Bronchial epithelial cell (primary cell): ENCODE measurements at regions not wholly inside any gene's neighbourhood (a gene's known extent, or its start where the extent isn't known, plus 50 kb on each side); places are given as distances from the start of the nearest gene placed in this dataset.

Experiments used
- DNase-seq: peaks from one replicate; pipeline ENCODE4 v3.0.0-alpha.2; 2010; ENCODE audit warnings: low read depth
- FAIRE-seq: peaks from 2 replicates; lab custom pipeline; 2011; peaks lifted over from hg19 to GRCh38; lab: Jason Lieb, UNC
- H3K27me3 ChIP-seq: 2 replicates; pipeline ENCODE4 v1.5.1; 2011; ENCODE audit warnings: low read length; ENCODE audit not compliant: control insufficient read depth, insufficient read depth
- H3K36me3 ChIP-seq: 2 replicates; pipeline ENCODE4 v1.5.1; 2011; ENCODE audit warnings: low read length; ENCODE audit not compliant: control insufficient read depth, insufficient read depth
- H3K4me3 ChIP-seq: 2 replicates; pipeline ENCODE4 v1.5.1; 2011; ENCODE audit warnings: mild to moderate bottlenecking, low read depth, low read length, control low read depth
- CTCF ChIP-seq: IDR thresholded peaks from 2 replicates; pipeline ENCODE4 v1.5.1; 2011; ENCODE audit warnings: mild to moderate bottlenecking, moderate library complexity, low read length, control low read depth, inconsistent platforms; ENCODE audit not compliant: insufficient read depth, severe bottlenecking

GRCh38 chr6:134458857-134459657, 141.1 kb upstream of the SGK1 start:
- Histone ChIP-seq H3K27me3 (no peaks in the 10 kb centered on the region), H3K36me3 (no peaks in the 10 kb centered on the region), H3K4me3 (no peak overlapping the region)
- no peak for TF ChIP-seq CTCF
- DNase-seq = no peak
- FAIRE-seq = no peak

- Histone ChIP-seq H3K27me3 (no peaks in the 10 kb centered on the region), H3K4me3 (no peak overlapping the region), H3K36me3 (no peaks in the 10 kb centered on the region)
- no peak for TF ChIP-seq CTCF
- DNase-seq (no peak), FAIRE-seq (no peak)
Observed at GRCh38 chr6:134457941-134458340, 140.0 kb upstream of the SGK1 start.

GRCh38 chr6:134456226-134456625, 138.3 kb upstream of the SGK1 start:
- no peak for DNase-seq
- Histone ChIP-seq H3K27me3 (no peaks in the 10 kb centered on the region), H3K36me3 (no peaks in the 10 kb centered on the region), H3K4me3 (no peak overlapping the region)
- no peak for FAIRE-seq
- TF ChIP-seq CTCF = no peak

GRCh38 chr6:134455319-134455718, 137.4 kb upstream of the SGK1 start:
- no peaks in the 10 kb centered on the region for H3K36me3 ChIP-seq
- FAIRE-seq = no peak
- peak; percentile 20 for DNase-seq
- no peak for TF ChIP-seq CTCF
- no peak overlapping the region for H3K4me3 ChIP-seq
- H3K27me3 ChIP-seq = no peaks in the 10 kb centered on the region

GRCh38 chr6:134454794-134455193, 136.9 kb upstream of the SGK1 start:
- Histone ChIP-seq H3K36me3 (no peaks in the 10 kb centered on the region), H3K27me3 (no peaks in the 10 kb centered on the region), H3K4me3 (no peak overlapping the region)
- no peak for DNase-seq
- no peak for TF ChIP-seq CTCF
- FAIRE-seq = no peak
